Neural progenitor cell (in vitro differentiated cells): ENCODE measurements at regions not wholly inside any gene's neighbourhood (a gene's known extent, or its start where the extent isn't known, plus 50 kb on each side); places are given as distances from the start of the nearest gene placed in this dataset.

ENCODE experiments used
- DNase-seq: peaks from one replicate; pipeline ENCODE4 v3.0.0-alpha.2; 2016; ENCODE audit warnings: low spot score
- H2AFZ ChIP-seq: fragments of 200-600 bp; sonication (generic); replicated peaks from 2 replicates; pipeline ENCODE4 v1.6.1; 2016; ENCODE audit warnings: antibody characterized with exemption
- H3F3A ChIP-seq: fragments of 200-600 bp; sonication (generic); 2 replicates; pipeline ENCODE4 v1.6.1; 2016; ENCODE audit warnings: antibody characterized with exemption, low read depth
- H3K27ac ChIP-seq: fragments of 200-600 bp; sonication (generic); 2 replicates; pipeline ENCODE4 v1.5.1; 2016; ENCODE audit warnings: mild to moderate bottlenecking
- H3K27me3 ChIP-seq: fragments of 200-600 bp; sonication (generic); 2 replicates; pipeline ENCODE4 v1.6.1; 2016; ENCODE audit warnings: mild to moderate bottlenecking, moderate library complexity
- H3K36me3 ChIP-seq: fragments of 200-600 bp; sonication (generic); 2 replicates; pipeline ENCODE4 v1.5.1; 2016
- H3K4me1 ChIP-seq: fragments of 200-600 bp; sonication (generic); 2 replicates; pipeline ENCODE4 v1.6.1; 2016; ENCODE audit warnings: mixed run types
- H3K4me2 ChIP-seq: fragments of 200-600 bp; sonication (generic); 2 replicates; pipeline ENCODE4 v1.6.1; 2016
- H3K4me3 ChIP-seq: fragments of 200-600 bp; sonication (generic); 2 replicates; pipeline ENCODE4 v1.5.1; 2016
- H3K79me2 ChIP-seq: fragments of 200-600 bp; sonication (generic); 2 replicates; pipeline ENCODE4 v1.6.1; 2016; ENCODE audit warnings: low read depth
- H3K9ac ChIP-seq: fragments of 200-600 bp; sonication (generic); 2 replicates; pipeline ENCODE4 v1.6.1; 2016
- H3K9me3 ChIP-seq: fragments of 200-600 bp; sonication (generic); 2 replicates; pipeline ENCODE4 v1.5.1; 2016; ENCODE audit warnings: low read depth
- H4K20me1 ChIP-seq: fragments of 200-600 bp; sonication (generic); 2 replicates; pipeline ENCODE4 v1.6.1; 2016; ENCODE audit warnings: low read depth
- H3K27ac Mint-ChIP-seq: 3 replicates; pipeline ENCODE4 v1.8.0; 2021; ENCODE audit warnings: mixed read lengths
- H3K27me3 Mint-ChIP-seq: 2 replicates; pipeline ENCODE4 v1.8.0; 2022; ENCODE audit warnings: low read depth, mild to moderate bottlenecking, inconsistent platforms, moderate library complexity, mixed read lengths; ENCODE audit not compliant: insufficient read depth
- H3K36me3 Mint-ChIP-seq: 3 replicates; pipeline ENCODE4 v1.8.0; 2021; ENCODE audit warnings: mixed read lengths
- H3K4me1 Mint-ChIP-seq: 3 replicates; pipeline ENCODE4 v1.8.0; 2021; ENCODE audit warnings: mixed read lengths
- H3K4me3 Mint-ChIP-seq: 3 replicates; pipeline ENCODE4 v1.8.0; 2021; ENCODE audit warnings: mild to moderate bottlenecking, moderate library complexity, mixed read lengths
- H3K9me3 Mint-ChIP-seq: 3 replicates; pipeline ENCODE4 v1.8.0; 2020; ENCODE audit warnings: mixed read lengths
- CTCF ChIP-seq: fragments of 200-600 bp; sonication (generic); IDR thresholded peaks from 2 replicates; pipeline ENCODE4 v1.5.1; 2017; ENCODE audit warnings: antibody characterized with exemption, mild to moderate bottlenecking
- EZH2 ChIP-seq: fragments of 200-600 bp; sonication (generic); IDR thresholded peaks from 2 replicates; pipeline ENCODE4 v1.6.1; 2017; ENCODE audit warnings: antibody characterized with exemption, mild to moderate bottlenecking, moderate library complexity
- EZH2phosphoT487 ChIP-seq: fragments of 200-600 bp; sonication (generic); IDR thresholded peaks from 2 replicates; pipeline ENCODE4 v1.6.1; 2017; ENCODE audit warnings: antibody characterized with exemption

GRCh38 chr1:118785246-118785645 is 202.9 kb downstream of the TBX15 start:
- Histone ChIP-seq H3K9ac (no peak overlapping the region), H3K27me3 (no peaks in the 10 kb centered on the region), H3K36me3 (no peaks in the 10 kb centered on the region), H2AFZ (no peak overlapping the region), H3K4me3 (no peak overlapping the region), H4K20me1 (no peaks in the 10 kb centered on the region), H3K4me2 (no peak overlapping the region), H3F3A (no peaks in the 10 kb centered on the region), H3K27ac (no peak overlapping the region), H3K9me3 (no peaks in the 10 kb centered on the region), H3K79me2 (no peaks in the 10 kb centered on the region), H3K4me1 (no peaks in the 10 kb centered on the region)
- TF ChIP-seq CTCF (no peak), EZH2 (no peak), EZH2phosphoT487 (no peak)
- no peak overlapping the region for H3K27ac Mint-ChIP-seq
- H3K27me3 Mint-ChIP-seq = no peaks in the 10 kb centered on the region
- DNase-seq = peak; percentile 4
- peaks cover 4% of the 10 kb centered on the region for H3K9me3 Mint-ChIP-seq
- no peaks in the 10 kb centered on the region for H3K36me3 Mint-ChIP-seq
- no peak overlapping the region for H3K4me3 Mint-ChIP-seq
- peaks cover 4% of the 10 kb centered on the region for H3K4me1 Mint-ChIP-seq

GRCh38 chr1:118783095-118783758 is 204.9 kb downstream of the TBX15 start:
- DNase-seq = peak; percentile 23
- no peaks in the 10 kb centered on the region for H3K36me3 Mint-ChIP-seq
- TF ChIP-seq CTCF (no peak), EZH2phosphoT487 (no peak), EZH2 (no peak)
- Histone ChIP-seq H3K4me2 (no peak overlapping the region), H3K9me3 (no peaks in the 10 kb centered on the region), H2AFZ (no peak overlapping the region), H3K27me3 (no peaks in the 10 kb centered on the region), H3K4me3 (no peak overlapping the region), H3K4me1 (no peaks in the 10 kb centered on the region), H3F3A (no peaks in the 10 kb centered on the region), H3K36me3 (no peaks in the 10 kb centered on the region), H3K9ac (no peak overlapping the region), H3K79me2 (no peaks in the 10 kb centered on the region), H4K20me1 (no peaks in the 10 kb centered on the region), H3K27ac (no peak overlapping the region)
- H3K4me3 Mint-ChIP-seq = no peak overlapping the region
- peaks cover 2% of the 10 kb centered on the region for H3K9me3 Mint-ChIP-seq
- no peak overlapping the region for H3K27ac Mint-ChIP-seq
- no peaks in the 10 kb centered on the region for H3K27me3 Mint-ChIP-seq
- H3K4me1 Mint-ChIP-seq = peaks cover 4% of the 10 kb centered on the region

- Histone ChIP-seq H3K27ac (no peak overlapping the region), H3K9me3 (no peaks in the 10 kb centered on the region), H3K9ac (no peak overlapping the region), H3F3A (no peaks in the 10 kb centered on the region), H4K20me1 (no peaks in the 10 kb centered on the region), H3K79me2 (no peaks in the 10 kb centered on the region), H2AFZ (no peak overlapping the region), H3K36me3 (no peaks in the 10 kb centered on the region), H3K4me2 (no peak overlapping the region), H3K4me1 (no peaks in the 10 kb centered on the region), H3K4me3 (no peak overlapping the region), H3K27me3 (no peaks in the 10 kb centered on the region)
- no peak for DNase-seq
- Mint-ChIP-seq H3K4me1 (no peaks in the 10 kb centered on the region), H3K27me3 (no peaks in the 10 kb centered on the region), H3K27ac (no peak overlapping the region), H3K36me3 (no peaks in the 10 kb centered on the region), H3K9me3 (no peaks in the 10 kb centered on the region), H3K4me3 (no peak overlapping the region)
- TF ChIP-seq CTCF (no peak), EZH2phosphoT487 (no peak), EZH2 (no peak)
These were observed 214.5 kb downstream of the TBX15 start for GRCh38 chr1:118773656-118774055.
